Uterus (tissue), 3 donors: ENCODE measurements at regions not wholly inside any gene's neighbourhood (a gene's known extent, or its start where the extent isn't known, plus 50 kb on each side); places are given as distances from the start of the nearest gene placed in this dataset.

Experiments
- DNase-seq, 2 donors: peaks; one replicate each; pipeline ENCODE4 v3.0.0-alpha.2; 2019 to 2020
- H3K27ac ChIP-seq, 2 donors: fragments of 200-600 bp; sonication (generic); 1 replicate in 1 of 2; 2 replicates in 1 of 2; pipeline ENCODE4 v1.5.1; 2016 to 2018
- H3K27me3 ChIP-seq, 2 donors: fragments of 200-600 bp; sonication (generic); one replicate each; pipeline ENCODE4 v1.5.1; 2018 to 2019; ENCODE audit warnings: control low read depth in 1 of 2
- H3K36me3 ChIP-seq, 2 donors: fragments of 200-600 bp; sonication (generic); one replicate each; pipeline ENCODE4 v1.5.1; 2019; ENCODE audit warnings: control low read depth in 1 of 2
- H3K4me1 ChIP-seq, 2 donors: fragments of 200-600 bp; sonication (generic); one replicate each; pipeline ENCODE4 v1.5.1; 2018 to 2019; ENCODE audit warnings: control low read depth in 1 of 2
- H3K4me3 ChIP-seq, 2 donors: fragments of 200-600 bp; sonication (generic); 1 replicate in 1 of 2; 2 replicates in 1 of 2; pipeline ENCODE4 v1.5.1; 2018 to 2019; ENCODE audit warnings: mild to moderate bottlenecking in 1 of 2
- H3K9me3 ChIP-seq, 2 donors: fragments of 200-600 bp; sonication (generic); one replicate each; pipeline ENCODE4 v1.5.1; 2019; ENCODE audit warnings: control low read depth in 1 of 2
- CTCF ChIP-seq, 4 experiments: fragments of 200-600 bp in 2 of 4; fragments of 450-650 bp in 2 of 4; sonication (generic) in 2 of 4; IDR thresholded peaks; one replicate each; pipeline ENCODE4 v1.5.1; 2016 to 2019; ENCODE audit warnings: antibody characterized with exemption in 4 of 4, mild to moderate bottlenecking in 2 of 4, moderate library complexity in 1 of 4
- POLR2A ChIP-seq, 2 donors: fragments of 450-650 bp; IDR thresholded peaks; one replicate each; pipeline ENCODE4 v1.6.1; 2016; ENCODE audit warnings: antibody characterized with exemption in 2 of 2, mild to moderate bottlenecking in 1 of 2, moderate library complexity in 1 of 2
- intact Hi-C: fragments of 100-400 bp; cut with DNase I; formaldehyde crosslinking; loops from one replicate; pipeline ENCODE4 v1.15.1; 2023; ENCODE audit warnings: low total_unique reads
- donor health status: DM: yes; HTN: yes; CAD: no.

GRCh38 chr14:86372402-86372801 lies 842.5 kb downstream of the FLRT2 start:
- Histone ChIP-seq H3K9me3 (no peaks in the 10 kb centered on the region), H3K27me3 (no peaks in the 10 kb centered on the region), H3K4me1 (no peaks in the 10 kb centered on the region), H3K27ac (no peak overlapping the region), H3K36me3 (no peaks in the 10 kb centered on the region), H3K4me3 (no peak overlapping the region)
- intact Hi-C loops = no loop called here
- no peak for TF ChIP-seq POLR2A (IDR thresholded peaks at IDR 0.05)
- no peak for TF ChIP-seq CTCF (IDR thresholded peaks at IDR 0.05)
- no peak for DNase-seq

- intact Hi-C loops = no loop called here
- Histone ChIP-seq H3K27me3 (no peaks in the 10 kb centered on the region), H3K4me1 (no peaks in the 10 kb centered on the region), H3K9me3 (no peaks in the 10 kb centered on the region), H3K27ac (no peak overlapping the region), H3K36me3 (no peaks in the 10 kb centered on the region), H3K4me3 (no peak overlapping the region)
- DNase-seq = no peak
- no peak for TF ChIP-seq CTCF (IDR thresholded peaks at IDR 0.05)
- no peak for TF ChIP-seq POLR2A (IDR thresholded peaks at IDR 0.05)
These were observed 834.7 kb downstream of the FLRT2 start for GRCh38 chr14:86364634-86365033.

GRCh38 chr14:86363576-86363975 lies 833.6 kb downstream of the FLRT2 start:
- TF ChIP-seq POLR2A (IDR thresholded peaks at IDR 0.05) (no peak), CTCF (IDR thresholded peaks at IDR 0.05) (no peak)
- Histone ChIP-seq H3K4me3 (no peak overlapping the region), H3K36me3 (no peaks in the 10 kb centered on the region), H3K4me1 (no peaks in the 10 kb centered on the region), H3K9me3 (no peaks in the 10 kb centered on the region), H3K27ac (no peak overlapping the region), H3K27me3 (no peaks in the 10 kb centered on the region)
- intact Hi-C loops = no loop called here
- no peak for DNase-seq

- TF ChIP-seq CTCF (IDR thresholded peaks at IDR 0.05) (no peak), POLR2A (IDR thresholded peaks at IDR 0.05) (no peak)
- no peak for DNase-seq
- no peak overlapping the region for H3K4me3 ChIP-seq
- H3K36me3 ChIP-seq = no peaks in the 10 kb centered on the region
- H3K4me1 ChIP-seq = no peaks in the 10 kb centered on the region
- no peaks in the 10 kb centered on the region for H3K27me3 ChIP-seq
- H3K27ac ChIP-seq = no peak overlapping the region
- intact Hi-C loops = no loop called here
- no peaks in the 10 kb centered on the region for H3K9me3 ChIP-seq
These were observed 833.1 kb downstream of the FLRT2 start for GRCh38 chr14:86363047-86363446.

- intact Hi-C loops = no loop called here
- H3K36me3 ChIP-seq = no peaks in the 10 kb centered on the region
- no peak overlapping the region for H3K27ac ChIP-seq
- DNase-seq = no peak
- no peaks in the 10 kb centered on the region for H3K27me3 ChIP-seq
- no peaks in the 10 kb centered on the region for H3K4me1 ChIP-seq
- H3K4me3 ChIP-seq = no peak overlapping the region
- TF ChIP-seq POLR2A (IDR thresholded peaks at IDR 0.05) (no peak), CTCF (IDR thresholded peaks at IDR 0.05) (no peak)
- H3K9me3 ChIP-seq = no peaks in the 10 kb centered on the region
These were observed 827.9 kb downstream of the FLRT2 start for GRCh38 chr14:86357876-86358275.
